Activated CD4-positive, alpha-beta T cell treated with anti-CD3 and anti-CD28 coated beads for 36 hours (primary cell): ENCODE measurements at regions not wholly inside any gene's neighbourhood (a gene's known extent, or its start where the extent isn't known, plus 50 kb on each side); places are given as distances from the start of the nearest gene placed in this dataset.
"Not testable (repeated sequence)": the region's sequence is repeated elsewhere in the genome, so short reads cannot be mapped to it uniquely, and the experiment has no call there.

Experiments used
- ATAC-seq: fragments of 200-7000 bp; cut with Tn5 transposase; one replicate; pipeline ENCODE4 v1.10.0; 2021; ENCODE audit warnings: mild to moderate bottlenecking, moderate library complexity
- CTCF ChIA-PET: fragments of 350-600 bp; sonication (Branson Sonifier 250); formaldehyde crosslinking; loops from one replicate; lab custom pipeline; 2021; ENCODE audit warnings: antibody characterized with exemption; lab: Charles Lee
- POLR2A ChIA-PET: fragments of 350-600 bp; sonication (Branson Sonifier 250); formaldehyde crosslinking; loops from one replicate; lab custom pipeline; 2021; ENCODE audit warnings: antibody characterized with exemption, inconsistent platforms; lab: Charles Lee
- DNase-seq: peaks from one replicate; pipeline ENCODE4 v3.0.0-alpha.2; 2020
- H3K27ac Mint-ChIP-seq: one replicate; pipeline ENCODE4 v1.8.0; 2021; ENCODE audit warnings: mixed read lengths
- H3K27me3 Mint-ChIP-seq: one replicate; pipeline ENCODE4 v1.8.0; 2021; ENCODE audit warnings: mixed read lengths
- H3K36me3 Mint-ChIP-seq: one replicate; pipeline ENCODE4 v1.8.0; 2021; ENCODE audit warnings: low read depth, mixed read lengths
- H3K4me1 Mint-ChIP-seq: one replicate; pipeline ENCODE4 v1.8.0; 2021; ENCODE audit warnings: mixed read lengths
- H3K4me3 Mint-ChIP-seq: one replicate; pipeline ENCODE4 v1.8.0; 2021; ENCODE audit warnings: mild to moderate bottlenecking, moderate library complexity, mixed read lengths
- H3K9me3 Mint-ChIP-seq: one replicate; pipeline ENCODE4 v1.8.0; 2021; ENCODE audit warnings: low read depth, mixed read lengths
- intact Hi-C, 2 experiments: fragments of 100-400 bp; cut with DNase I in 1 of 2; cut with micrococcal nuclease in 1 of 2; formaldehyde crosslinking; loops; one replicate each; pipeline versions ENCODE4 v1.14.2 to v1.15.1; 2022 to 2024; cut with DNase I, micrococcal nuclease

DNA sequence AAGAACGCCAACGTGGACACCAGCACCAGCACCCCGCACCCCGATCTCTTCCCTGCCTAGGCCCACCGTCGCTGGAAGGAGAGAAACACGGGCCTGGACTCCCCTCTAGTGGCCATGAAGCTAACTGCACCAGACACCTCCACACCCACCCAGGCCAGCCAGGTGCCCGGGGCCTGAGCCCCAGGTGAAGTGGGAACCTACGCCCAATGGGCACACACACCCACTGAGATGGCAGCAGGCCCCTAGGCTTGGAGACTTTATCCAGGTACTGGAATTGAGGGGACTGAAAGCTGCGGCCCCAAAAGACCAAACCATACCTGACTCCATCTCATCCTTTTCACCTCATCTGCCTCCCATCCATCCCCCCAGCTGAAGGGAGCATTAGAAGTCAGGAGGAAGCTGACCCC, 81.0 kb downstream of the BUD13 start:
- H3K4me1 Mint-ChIP-seq, result no peaks in the 10 kb centered on the region
- CTCF ChIA-PET, result interaction anchor here (0.5 to 1.9 kb wide), 17 partner anchors 9 to 1360 kb away, joined by 3 to 14 read pairs (median 4); no protein-coding TSS in a partner anchor
- no peaks in the 10 kb centered on the region for H3K36me3 Mint-ChIP-seq
- peaks cover 3% of the 10 kb centered on the region for H3K27me3 Mint-ChIP-seq
- peak; percentile 89 for ATAC-seq
- no peak overlapping the region for H3K4me3 Mint-ChIP-seq
- H3K27ac Mint-ChIP-seq, result no peak overlapping the region
- no peaks in the 10 kb centered on the region for H3K9me3 Mint-ChIP-seq
- intact Hi-C loops, result loop anchor here (1.0 to 5.0 kb wide), 7 partner anchors 177 to 1357 kb away; no protein-coding TSS in a partner anchor
- peak; percentile 77 for DNase-seq
- POLR2A ChIA-PET, result interaction anchor here (0.7 kb wide), 1 partner anchor 9 kb away, joined by 4 read pairs; no protein-coding TSS in a partner anchor

DNA sequence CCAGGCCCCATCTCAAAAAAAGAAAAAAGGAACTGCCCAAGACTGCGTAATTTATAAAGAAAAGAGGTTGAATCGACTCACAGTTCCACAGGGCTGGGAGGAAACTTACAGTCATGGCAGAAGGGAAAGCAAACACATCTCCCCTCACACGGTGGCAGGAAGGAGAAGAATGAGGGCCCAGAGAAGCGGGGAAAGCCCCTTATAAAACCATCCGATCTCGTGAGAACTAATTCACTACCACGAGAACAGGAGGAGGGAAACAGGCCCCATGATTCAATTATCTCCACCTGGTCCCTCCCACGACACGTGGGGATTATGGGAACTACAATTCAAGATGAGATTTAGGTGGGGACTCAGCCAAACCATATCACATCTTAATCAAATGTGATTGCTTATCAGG, 82.2 kb downstream of the BUD13 start:
- DNase-seq, result no peak

DNA sequence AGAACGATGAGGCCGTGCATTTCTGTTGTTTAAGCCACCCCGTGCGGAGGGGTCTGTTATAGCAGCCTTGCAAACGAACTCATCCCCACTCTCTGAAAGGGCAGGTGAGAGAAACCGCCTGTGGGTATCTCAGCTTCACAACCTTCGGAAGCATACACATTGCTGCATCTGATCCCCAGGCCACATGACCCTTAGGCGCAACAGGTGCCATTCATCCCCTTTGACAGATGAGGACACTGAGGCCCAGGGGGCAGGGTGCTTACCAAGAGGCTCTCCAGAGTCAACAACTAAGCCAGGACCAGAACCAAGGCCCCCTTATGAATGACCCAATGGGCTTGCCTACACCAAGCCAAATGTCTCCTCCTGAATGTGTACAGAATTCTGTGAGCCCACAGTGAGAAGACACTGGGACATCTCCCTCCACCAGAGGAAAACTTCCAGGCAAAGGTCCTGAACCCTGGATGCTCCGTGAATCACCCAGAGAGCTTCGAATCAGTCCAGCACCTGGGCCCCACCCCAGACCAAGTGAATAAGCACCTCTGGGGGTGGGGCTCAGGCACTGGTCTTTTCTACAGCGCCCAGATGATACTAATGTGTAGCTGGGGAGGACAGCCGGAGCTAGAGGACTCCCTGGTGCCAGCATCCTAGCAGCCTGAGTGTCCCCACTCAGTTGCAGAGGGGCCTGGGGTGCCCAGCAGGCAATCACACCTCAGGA, 83.2 kb downstream of the BUD13 start:
- DNase-seq (no peak), ATAC-seq (no peak)
- intact Hi-C loops, result loop anchor here (2.0 to 5.0 kb wide), 3 partner anchors 177 to 1355 kb away; no protein-coding TSS in a partner anchor
- no peaks in the 10 kb centered on the region for H3K4me1 Mint-ChIP-seq
- no peak overlapping the region for H3K4me3 Mint-ChIP-seq
- no peaks in the 10 kb centered on the region for H3K9me3 Mint-ChIP-seq
- H3K27me3 Mint-ChIP-seq, result peaks cover 5% of the 10 kb centered on the region
- no peaks in the 10 kb centered on the region for H3K36me3 Mint-ChIP-seq
- ChIA-PET CTCF (interaction anchor here (0.5 kb wide), 1 partner anchor 102 kb away, joined by 3 read pairs; the partner anchor contains the start of gene APOA5), POLR2A (no interaction called here)
- H3K27ac Mint-ChIP-seq, result no peak overlapping the region

More for the DNA sequence above, 82.2 kb downstream of the BUD13 start:
- Mint-ChIP-seq H3K27ac (no peak overlapping the region), H3K27me3 (peaks cover 5% of the 10 kb centered on the region), H3K4me3 (no peak overlapping the region), H3K9me3 (no peaks in the 10 kb centered on the region), H3K4me1 (no peaks in the 10 kb centered on the region), H3K36me3 (no peaks in the 10 kb centered on the region)
- intact Hi-C loops, result loop anchor here (1.0 to 5.0 kb wide), 7 partner anchors 176 to 1356 kb away; no protein-coding TSS in a partner anchor
- POLR2A ChIA-PET, result no interaction called here
- ATAC-seq, result peak; percentile 49
- CTCF ChIA-PET, result interaction anchor here (1.0 to 1.9 kb wide), 3 partner anchors 8 to 42 kb away, joined by 4 to 7 read pairs (median 5); no protein-coding TSS in a partner anchor

DNA sequence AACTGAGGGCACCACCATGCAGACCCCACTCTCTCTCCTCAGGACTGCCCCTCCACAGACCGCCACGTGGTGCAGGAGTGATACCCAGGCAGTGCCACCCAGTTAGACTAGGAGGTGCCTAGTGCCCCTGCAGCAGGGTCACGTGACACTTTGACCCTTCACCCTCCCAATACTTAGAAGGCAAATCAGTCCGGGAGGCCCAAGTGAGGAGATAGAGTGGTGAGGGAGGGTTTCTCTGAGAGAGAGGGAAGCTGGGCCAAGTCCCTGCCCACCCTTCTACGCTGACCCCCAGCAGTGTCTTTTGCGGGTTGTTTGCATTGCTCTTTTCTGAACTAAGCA, 84.6 kb downstream of the BUD13 start:
- no peak for DNase-seq
- Mint-ChIP-seq H3K36me3 (no peaks in the 10 kb centered on the region), H3K9me3 (peaks cover 4% of the 10 kb centered on the region), H3K4me3 (no peak overlapping the region), H3K27ac (no peak overlapping the region), H3K27me3 (peaks cover 7% of the 10 kb centered on the region), H3K4me1 (no peaks in the 10 kb centered on the region)
- POLR2A ChIA-PET, result no interaction called here
- no peak for ATAC-seq
- CTCF ChIA-PET, result no interaction called here
- intact Hi-C loops, result no loop called here

DNA sequence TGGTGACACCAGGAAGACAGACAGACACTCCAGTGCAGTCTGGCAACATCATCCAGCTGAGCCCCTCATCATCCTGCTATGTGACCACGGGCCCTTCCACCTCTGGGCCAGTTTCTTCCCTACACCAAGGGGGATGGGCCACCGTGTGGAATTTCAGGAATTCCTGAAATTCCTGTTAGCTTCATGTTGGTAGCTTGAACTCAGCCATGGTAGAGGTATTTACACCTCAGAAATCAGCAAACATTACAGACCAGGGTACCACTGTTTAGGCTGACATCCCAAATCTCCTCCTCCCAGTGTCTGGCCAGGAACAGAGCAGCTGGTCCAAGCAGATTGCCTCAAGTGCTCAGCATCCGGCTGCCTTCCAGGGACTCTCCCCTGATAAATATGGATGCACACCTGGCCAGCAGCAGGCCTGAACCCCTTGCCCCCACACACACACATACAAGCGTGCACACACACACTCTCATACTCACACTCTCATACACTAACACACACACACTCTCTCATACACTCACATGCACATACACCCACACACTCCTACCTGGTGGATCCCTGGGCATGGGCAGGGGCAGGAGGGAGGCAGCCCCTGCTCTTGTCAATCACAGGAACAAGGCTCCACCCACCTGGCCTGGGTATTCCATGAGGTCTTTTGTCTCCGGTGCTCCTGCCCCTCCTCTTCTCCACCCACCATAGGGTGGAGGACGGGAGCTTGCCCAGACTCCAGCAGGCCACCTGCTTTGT, 85.2 kb downstream of the BUD13 start:
- H3K27me3 Mint-ChIP-seq, result peaks cover 11% of the 10 kb centered on the region
- no peaks in the 10 kb centered on the region for H3K36me3 Mint-ChIP-seq
- DNase-seq (no peak), ATAC-seq (no peak)
- no peak overlapping the region for H3K4me3 Mint-ChIP-seq
- H3K27ac Mint-ChIP-seq, result no peak overlapping the region
- intact Hi-C loops, result no loop called here
- H3K4me1 Mint-ChIP-seq, result no peaks in the 10 kb centered on the region
- ChIA-PET POLR2A (no interaction called here), CTCF (no interaction called here)
- H3K9me3 Mint-ChIP-seq, result peaks cover 6% of the 10 kb centered on the region

DNA sequence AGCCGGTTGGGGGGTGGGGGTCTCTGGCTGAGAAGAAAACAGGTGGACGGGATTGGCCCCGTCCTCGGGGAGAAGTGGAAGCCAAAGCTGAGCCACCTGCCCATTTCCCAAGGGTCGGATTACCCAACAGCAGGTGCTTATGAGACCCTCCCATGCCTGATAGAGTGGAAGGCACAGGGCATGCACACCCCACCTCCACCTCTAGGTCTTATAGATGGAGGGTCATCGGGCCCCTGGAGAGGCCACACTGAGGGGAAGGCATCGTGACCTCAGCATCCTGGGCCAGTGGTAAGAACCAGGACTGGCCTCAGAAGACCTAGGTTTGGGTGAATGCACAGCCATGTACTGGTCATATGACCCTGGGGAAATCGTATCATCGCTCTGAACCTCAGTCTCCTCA, 85.9 kb downstream of the BUD13 start:
- Mint-ChIP-seq H3K36me3 (no peaks in the 10 kb centered on the region), H3K4me3 (no peak overlapping the region), H3K27ac (no peak overlapping the region), H3K4me1 (no peaks in the 10 kb centered on the region), H3K27me3 (peaks cover 11% of the 10 kb centered on the region), H3K9me3 (peaks cover 6% of the 10 kb centered on the region)
- ChIA-PET POLR2A (no interaction called here), CTCF (no interaction called here)
- ATAC-seq (no peak), DNase-seq (no peak)
- intact Hi-C loops, result no loop called here

DNA sequence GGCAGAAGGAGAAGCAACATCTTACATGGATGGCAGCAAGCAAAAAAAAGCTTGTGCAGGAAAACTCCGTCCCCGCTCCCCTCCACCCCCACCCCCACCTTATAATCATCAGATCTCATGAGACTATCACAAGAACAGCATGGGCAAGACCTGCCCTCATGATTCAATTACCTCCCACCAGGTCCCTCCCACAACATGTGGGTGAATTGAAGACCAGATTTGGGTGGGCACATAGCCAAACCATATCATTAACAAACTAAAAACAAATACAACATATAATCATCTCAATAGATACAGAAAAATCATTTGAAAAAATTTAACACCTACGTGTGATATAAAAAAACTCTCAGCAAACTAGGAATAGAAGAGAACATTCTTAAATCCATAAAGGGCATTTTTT, 88.8 kb downstream of the BUD13 start:
- ATAC-seq (no peak), DNase-seq (no peak)
- ChIA-PET CTCF (interaction anchor here (2.1 kb wide), 1 partner anchor 7 kb away, joined by 7 read pairs; no protein-coding TSS in a partner anchor), POLR2A (no interaction called here)
- no peak overlapping the region for H3K27ac Mint-ChIP-seq
- H3K4me3 Mint-ChIP-seq, result no peak overlapping the region
- H3K9me3 Mint-ChIP-seq, result peaks cover 6% of the 10 kb centered on the region
- intact Hi-C loops, result no loop called here
- H3K4me1 Mint-ChIP-seq, result peaks cover 2% of the 10 kb centered on the region
- H3K27me3 Mint-ChIP-seq, result peaks cover 19% of the 10 kb centered on the region
- H3K36me3 Mint-ChIP-seq, result no peaks in the 10 kb centered on the region

DNA sequence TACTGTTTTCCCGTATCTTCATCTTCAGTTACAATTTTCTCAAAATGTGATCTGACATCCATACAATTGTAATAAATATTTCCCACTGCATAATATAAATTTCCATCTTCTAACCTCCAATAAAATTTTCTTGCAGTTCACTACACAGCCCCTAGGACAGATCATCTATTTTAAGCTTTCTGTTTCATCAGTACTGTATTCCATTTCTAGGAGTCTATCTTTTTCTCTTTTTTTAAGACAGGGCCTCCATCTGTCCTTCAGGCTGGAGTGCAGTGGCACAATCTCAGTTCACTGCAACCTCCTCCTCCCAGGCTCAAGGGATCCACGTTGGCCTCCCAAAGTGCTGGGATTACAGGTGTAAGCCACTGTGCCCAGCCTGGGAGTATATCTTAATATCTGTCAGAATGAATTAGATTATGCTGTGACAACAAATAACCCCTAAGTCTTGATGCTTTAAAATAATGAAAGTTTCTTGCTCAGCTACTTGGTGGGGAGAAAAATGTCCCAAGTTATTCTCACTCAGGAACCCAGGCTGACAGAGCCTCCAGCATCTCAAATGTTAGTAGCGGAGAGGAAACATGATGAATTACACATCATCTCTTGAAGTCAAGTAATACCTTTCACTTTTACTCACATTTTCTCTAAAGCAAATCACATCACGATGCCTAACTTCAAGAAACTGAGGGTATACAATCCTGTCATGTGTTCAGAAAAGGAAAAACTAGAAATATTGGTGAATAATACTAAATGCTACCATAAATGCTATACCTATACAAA, 92.2 kb downstream of the BUD13 start:
- ATAC-seq (peak; percentile 33), DNase-seq (no peak)
- Mint-ChIP-seq H3K9me3 (peaks cover 6% of the 10 kb centered on the region), H3K27me3 (peaks cover 17% of the 10 kb centered on the region), H3K4me1 (peaks cover 2% of the 10 kb centered on the region), H3K4me3 (no peak overlapping the region), H3K36me3 (no peaks in the 10 kb centered on the region), H3K27ac (no peak overlapping the region)
- intact Hi-C loops, result no loop called here
- POLR2A ChIA-PET, result no interaction called here
- CTCF ChIA-PET, result no interaction called here

DNA sequence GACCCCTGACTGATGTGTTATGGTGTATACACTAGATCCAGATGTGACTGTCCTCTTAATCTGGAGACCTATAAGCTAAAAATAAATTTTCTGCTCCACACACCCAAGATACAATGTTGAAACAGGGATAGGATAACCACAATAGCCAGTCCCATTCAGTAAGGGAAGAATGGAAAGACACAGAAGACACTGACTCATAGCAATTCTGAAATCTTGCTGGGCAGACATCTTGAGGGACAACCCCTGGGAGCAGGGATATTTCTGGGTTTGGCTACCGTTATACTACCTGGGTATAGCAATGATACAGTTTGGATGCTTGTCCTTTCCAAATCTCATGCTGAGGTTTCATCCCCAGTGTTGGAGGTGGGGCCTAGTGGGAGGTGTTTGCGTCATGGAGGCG, 93.9 kb downstream of the BUD13 start:
- Mint-ChIP-seq H3K4me3 (no peak overlapping the region), H3K36me3 (no peaks in the 10 kb centered on the region), H3K9me3 (peaks cover 12% of the 10 kb centered on the region), H3K27ac (no peak overlapping the region), H3K4me1 (peaks cover 2% of the 10 kb centered on the region), H3K27me3 (peaks cover 17% of the 10 kb centered on the region)
- intact Hi-C loops, result no loop called here
- POLR2A ChIA-PET, result no interaction called here
- CTCF ChIA-PET, result interaction anchor here (0.6 kb wide), 1 partner anchor 185 kb away, joined by 5 read pairs; no protein-coding TSS in a partner anchor
- DNase-seq (no peak), ATAC-seq (no peak)

DNA sequence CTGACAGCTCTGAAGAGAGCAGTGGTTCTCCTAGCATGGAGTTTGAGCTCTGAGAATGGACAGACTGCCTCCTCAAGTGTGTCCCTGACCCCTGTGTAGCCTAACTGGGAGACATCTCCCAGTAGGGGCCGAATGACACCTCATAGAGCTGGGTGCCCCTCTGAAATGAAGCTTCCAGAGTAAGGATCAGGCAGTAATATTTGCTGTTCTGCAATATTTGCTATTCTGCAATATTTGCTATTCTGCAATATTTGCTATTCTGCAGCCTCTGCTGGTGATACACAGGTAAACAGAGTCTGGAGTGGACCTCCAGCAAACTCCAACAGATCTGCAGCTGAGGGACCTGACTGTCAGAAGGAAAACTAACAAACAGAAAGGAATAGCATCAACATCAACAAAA, 105.5 kb downstream of the BUD13 start:
- H3K36me3 Mint-ChIP-seq, intact Hi-C loops, CTCF ChIA-PET, H3K27ac Mint-ChIP-seq, H3K4me3 Mint-ChIP-seq, POLR2A ChIA-PET, DNase-seq, ATAC-seq, H3K4me1 Mint-ChIP-seq: not testable (repeated sequence)
- H3K9me3 Mint-ChIP-seq, result peaks cover 16% of the 10 kb centered on the region
- peaks cover 37% of the 10 kb centered on the region for H3K27me3 Mint-ChIP-seq

DNA sequence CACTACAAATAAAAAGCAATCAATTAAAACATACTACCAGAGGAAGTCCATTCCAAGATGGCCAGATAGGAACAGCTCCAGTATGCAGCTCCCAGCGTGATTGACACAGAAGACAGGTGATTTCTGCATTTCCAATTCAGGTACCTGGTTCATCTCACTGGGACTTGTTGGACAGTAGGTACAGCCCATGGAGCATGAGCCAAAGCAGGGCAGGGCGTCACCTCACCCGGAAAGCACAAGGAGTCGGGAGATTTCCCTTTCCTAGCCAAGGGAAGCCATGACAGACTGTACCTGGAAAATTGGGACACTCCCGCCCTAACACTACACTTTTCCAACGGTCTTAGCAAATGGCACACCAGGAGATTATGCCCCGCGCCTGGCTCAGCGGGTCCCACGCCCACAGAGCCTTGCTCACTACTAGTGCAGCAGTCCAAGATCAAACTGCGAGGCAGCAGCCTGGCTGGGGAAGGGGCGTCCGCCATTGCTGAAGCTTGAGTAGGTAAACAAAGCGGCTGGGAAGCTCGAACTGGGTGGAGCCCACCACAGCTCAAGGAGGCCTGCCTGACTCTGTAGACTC, 106.0 kb downstream of the BUD13 start:
- ATAC-seq, H3K36me3 Mint-ChIP-seq, CTCF ChIA-PET, DNase-seq, POLR2A ChIA-PET, H3K4me1 Mint-ChIP-seq, H3K27ac Mint-ChIP-seq, H3K4me3 Mint-ChIP-seq, intact Hi-C loops: not testable (repeated sequence)
- Mint-ChIP-seq H3K9me3 (peaks cover 16% of the 10 kb centered on the region), H3K27me3 (peaks cover 40% of the 10 kb centered on the region)
